ENCODE measurements at regions not wholly inside any gene's neighbourhood (a gene's known extent, or its start where the extent isn't known, plus 50 kb on each side); places are given as distances from the start of the nearest gene placed in this dataset.

DNA sequence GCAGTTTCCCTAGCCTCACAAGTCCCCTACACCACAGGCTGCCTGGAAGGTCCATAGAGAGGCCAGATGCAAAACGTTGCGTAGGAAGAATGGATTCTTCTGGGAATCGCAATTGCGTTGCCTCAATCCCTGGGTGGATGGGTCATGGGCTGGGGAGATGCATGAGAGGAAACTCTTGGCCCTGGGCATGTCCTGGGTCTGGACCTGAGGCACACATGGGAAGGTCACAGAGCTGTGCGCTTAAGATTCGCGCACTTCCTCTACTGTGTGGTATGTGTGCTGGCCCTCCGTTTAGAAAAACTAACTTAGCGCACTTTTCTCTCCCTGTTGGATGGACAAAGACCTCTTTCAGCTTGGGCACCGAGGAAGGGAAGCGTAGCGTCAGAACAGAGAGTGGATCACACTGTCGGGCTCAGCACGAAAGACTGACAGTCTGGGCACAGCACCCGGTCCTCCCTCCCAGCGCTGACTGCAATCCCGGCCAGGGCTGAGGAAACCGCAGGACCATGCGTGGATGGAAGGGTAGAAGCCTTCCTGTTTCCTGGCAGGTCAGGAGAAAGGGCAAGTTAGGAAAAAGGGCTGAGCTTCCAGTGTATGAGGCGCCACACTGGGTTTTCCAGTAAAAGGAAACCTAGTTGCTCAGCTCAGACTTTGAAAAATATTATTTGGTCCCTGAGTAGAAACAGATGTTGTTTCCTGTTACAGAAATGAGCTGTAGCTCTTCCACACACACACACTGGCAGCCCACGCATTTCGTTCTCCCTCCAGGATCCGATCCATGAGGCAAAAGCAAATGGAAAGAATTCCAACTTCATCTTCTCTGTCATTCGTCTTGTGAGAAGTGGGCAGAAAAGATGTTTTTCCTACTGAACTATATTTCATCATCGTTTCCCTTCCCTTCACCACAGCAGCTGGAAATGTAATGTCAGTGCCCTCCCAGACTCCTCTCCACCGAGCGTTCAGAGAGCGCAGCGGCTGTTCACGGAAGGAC, 86.0 kb downstream of the ING1 start:
- ATAC-seq (no peak), DNase-seq (no peak)
- no peaks in the 10 kb centered on the region for H3K36me3 ChIP-seq (ENCODE audit: control insufficient read depth, insufficient read depth, low read length)
- H3K27ac ChIP-seq (ENCODE audit: low read length) = no peak overlapping the region
- no peak overlapping the region for H3K27ac Mint-ChIP-seq
- H3K36me3 Mint-ChIP-seq = no peaks in the 10 kb centered on the region
- H3K4me1 ChIP-seq (ENCODE audit: control insufficient read depth, insufficient read depth, low read length) = peaks cover 12% of the 10 kb centered on the region
- peaks cover 38 to 72% of the 10 kb centered on the region in 2 donors for H3K27me3 Mint-ChIP-seq (ENCODE audit: low read depth in 2 of 2)
- no peak overlapping the region for H3K4me3 ChIP-seq (ENCODE audit: low read length)
- H3K9me3 ChIP-seq (ENCODE audit: control insufficient read depth, insufficient read depth, low read length) = no peaks in the 10 kb centered on the region
- WGBS (ENCODE audit: insufficient coverage) = 31% methylated on average over 29 of the region's 30 CpGs
- TF ChIP-seq, protein P1, sequence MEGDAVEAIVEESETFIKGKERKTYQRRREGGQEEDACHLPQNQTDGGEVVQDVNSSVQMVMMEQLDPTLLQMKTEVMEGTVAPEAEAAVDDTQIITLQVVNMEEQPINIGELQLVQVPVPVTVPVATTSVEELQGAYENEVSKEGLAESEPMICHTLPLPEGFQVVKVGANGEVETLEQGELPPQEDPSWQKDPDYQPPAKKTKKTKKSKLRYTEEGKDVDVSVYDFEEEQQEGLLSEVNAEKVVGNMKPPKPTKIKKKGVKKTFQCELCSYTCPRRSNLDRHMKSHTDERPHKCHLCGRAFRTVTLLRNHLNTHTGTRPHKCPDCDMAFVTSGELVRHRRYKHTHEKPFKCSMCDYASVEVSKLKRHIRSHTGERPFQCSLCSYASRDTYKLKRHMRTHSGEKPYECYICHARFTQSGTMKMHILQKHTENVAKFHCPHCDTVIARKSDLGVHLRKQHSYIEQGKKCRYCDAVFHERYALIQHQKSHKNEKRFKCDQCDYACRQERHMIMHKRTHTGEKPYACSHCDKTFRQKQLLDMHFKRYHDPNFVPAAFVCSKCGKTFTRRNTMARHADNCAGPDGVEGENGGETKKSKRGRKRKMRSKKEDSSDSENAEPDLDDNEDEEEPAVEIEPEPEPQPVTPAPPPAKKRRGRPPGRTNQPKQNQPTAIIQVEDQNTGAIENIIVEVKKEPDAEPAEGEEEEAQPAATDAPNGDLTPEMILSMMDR (IDR thresholded peaks at IDR 0.05) = no peak
- H3K27me3 ChIP-seq (ENCODE audit: control insufficient read depth, insufficient read depth, low read length) = peaks cover 28% of the 10 kb centered on the region
- H3K9me3 Mint-ChIP-seq = no peaks in the 10 kb centered on the region
- H3K4me3 Mint-ChIP-seq = peak overlapping the region; percentile 63
- intact Hi-C loops (cut with micrococcal nuclease) = loop anchor here (5.0 kb wide), 1 partner anchor 72 kb away; no protein-coding TSS in a partner anchor
- peaks cover 6 to 10% of the 10 kb centered on the region in 2 donors for H3K4me1 Mint-ChIP-seq

DNA sequence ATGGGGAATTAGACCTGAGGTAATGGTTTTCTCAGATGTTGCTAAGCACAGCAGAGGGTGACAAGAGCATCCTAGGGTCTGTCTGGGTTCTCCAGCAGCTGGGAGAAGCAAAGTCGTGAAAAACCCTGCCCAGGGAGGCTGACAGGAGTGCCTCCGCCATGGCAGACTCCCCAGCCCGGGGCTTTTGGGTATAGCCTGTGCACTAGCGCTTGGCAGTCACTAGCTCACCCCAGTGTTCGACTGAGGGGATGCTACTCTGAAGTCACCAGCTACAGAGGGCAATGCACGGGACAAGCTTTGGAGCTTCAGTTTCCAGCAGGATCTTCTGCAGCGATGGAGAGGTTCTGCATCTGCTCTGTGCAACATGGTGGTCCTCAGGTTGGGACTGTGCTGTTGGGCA, 87.5 kb downstream of the ING1 start:
- Histone ChIP-seq H3K9me3 (ENCODE audit: control insufficient read depth, insufficient read depth, low read length) (no peaks in the 10 kb centered on the region), H3K4me1 (ENCODE audit: control insufficient read depth, insufficient read depth, low read length) (peaks cover 12% of the 10 kb centered on the region), H3K36me3 (ENCODE audit: control insufficient read depth, insufficient read depth, low read length) (no peaks in the 10 kb centered on the region), H3K27ac (ENCODE audit: low read length) (no peak overlapping the region), H3K27me3 (ENCODE audit: control insufficient read depth, insufficient read depth, low read length) (peaks cover 28% of the 10 kb centered on the region), H3K4me3 (ENCODE audit: low read length) (no peak overlapping the region)
- Mint-ChIP-seq H3K4me1 (peaks cover 6 to 10% of the 10 kb centered on the region in 2 donors), H3K27ac (no peak overlapping the region), H3K36me3 (no peaks in the 10 kb centered on the region), H3K9me3 (no peaks in the 10 kb centered on the region), H3K27me3 (ENCODE audit: low read depth in 2 of 2) (peaks cover 38 to 75% of the 10 kb centered on the region in 2 donors), H3K4me3 (no peak overlapping the region)
- 72% methylated on average over 7 of the region's 7 CpGs for WGBS (ENCODE audit: insufficient coverage)
- TF ChIP-seq, protein P1 (IDR thresholded peaks at IDR 0.05) = no peak
- intact Hi-C loops (cut with micrococcal nuclease) = no loop called here
- DNase-seq (peak in 1 of 2 donors; percentile 37), ATAC-seq (peak in 2 of 3 donors; percentile 53 to 77)

DNA sequence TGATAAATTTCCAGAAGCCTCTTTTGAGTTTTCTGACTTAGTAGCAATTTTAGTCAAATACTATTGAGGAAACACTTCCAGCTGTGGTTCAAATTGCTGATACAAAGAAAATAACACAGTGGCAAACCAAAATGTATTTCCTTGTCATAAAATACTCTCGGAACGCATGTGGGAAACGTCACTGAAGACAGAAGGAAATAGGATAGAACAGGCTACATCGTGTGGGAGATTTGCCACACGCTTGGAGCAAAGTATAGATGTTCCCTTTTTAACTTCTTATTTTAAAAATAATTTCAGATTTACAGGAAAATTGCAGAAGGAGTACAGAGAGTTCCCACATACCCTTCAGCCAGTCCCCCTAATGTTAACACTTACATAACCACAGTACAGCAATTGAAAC, 88.8 kb downstream of the ING1 start:
- H3K36me3 ChIP-seq (ENCODE audit: control insufficient read depth, insufficient read depth, low read length) = no peaks in the 10 kb centered on the region
- no peak overlapping the region for H3K4me3 ChIP-seq (ENCODE audit: low read length)
- no peak for ATAC-seq
- TF ChIP-seq, protein P1 (IDR thresholded peaks at IDR 0.05) = no peak
- H3K9me3 Mint-ChIP-seq = no peaks in the 10 kb centered on the region
- intact Hi-C loops (cut with micrococcal nuclease) = no loop called here
- H3K4me1 Mint-ChIP-seq = peaks cover 6 to 10% of the 10 kb centered on the region in 2 donors
- H3K27ac ChIP-seq (ENCODE audit: low read length) = no peak overlapping the region
- H3K27ac Mint-ChIP-seq = no peak overlapping the region
- DNase-seq = no peak
- H3K4me1 ChIP-seq (ENCODE audit: control insufficient read depth, insufficient read depth, low read length) = peaks cover 12% of the 10 kb centered on the region
- no peaks in the 10 kb centered on the region for H3K9me3 ChIP-seq (ENCODE audit: control insufficient read depth, insufficient read depth, low read length)
- no peak overlapping the region for H3K4me3 Mint-ChIP-seq
- WGBS (ENCODE audit: insufficient coverage) = 63% methylated on average over 5 of the region's 5 CpGs
- peaks cover 27% of the 10 kb centered on the region for H3K27me3 ChIP-seq (ENCODE audit: control insufficient read depth, insufficient read depth, low read length)
- no peaks in the 10 kb centered on the region for H3K36me3 Mint-ChIP-seq
- peaks cover 31 to 64% of the 10 kb centered on the region in 2 donors for H3K27me3 Mint-ChIP-seq (ENCODE audit: low read depth in 2 of 2)
